ENCODE measurements at regions not wholly inside any gene's neighbourhood (a gene's known extent, or its start where the extent isn't known, plus 50 kb on each side); places are given as distances from the start of the nearest gene placed in this dataset.

GRCh38 chr1:229981736-229982135, 85.3 kb upstream of the GALNT2 start:
- no peak for DNase-seq

- DNase-seq, result no peak
Measured at GRCh38 chr1:229984310-229984991, 82.6 kb upstream of the GALNT2 start.

GRCh38 chr1:229984992-229985612, 81.9 kb upstream of the GALNT2 start:
- no peak for DNase-seq

- no peak for DNase-seq
Measured at GRCh38 chr1:229985613-229986010, 81.4 kb upstream of the GALNT2 start.

DNA sequence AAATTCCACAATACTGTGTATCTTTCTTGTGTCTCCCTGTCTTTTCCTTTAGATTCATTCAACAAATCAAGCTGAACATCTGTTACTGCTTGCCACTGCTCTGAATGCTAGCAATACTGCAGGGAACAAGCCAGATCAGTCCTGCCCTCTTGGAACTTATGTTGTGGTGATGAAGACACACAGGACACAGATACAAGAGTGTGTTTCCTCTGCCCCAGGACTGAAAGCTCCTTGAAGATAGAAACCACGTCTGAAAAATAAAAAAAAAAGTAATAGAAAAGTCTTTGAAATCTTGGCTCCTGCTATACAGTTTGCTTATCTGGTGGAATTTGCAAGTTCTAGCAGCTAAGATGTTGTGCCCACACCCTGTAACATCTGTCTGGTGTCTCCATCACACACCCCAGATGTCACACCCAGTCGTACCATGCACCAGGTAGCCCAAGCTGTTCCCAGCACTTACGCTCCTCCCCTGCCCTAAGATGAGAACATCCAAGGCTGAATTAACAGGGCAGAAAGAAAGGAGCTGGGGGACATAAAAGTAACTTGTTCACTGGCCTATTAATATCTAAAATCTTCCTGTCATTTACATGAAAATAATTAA, 80.2 kb upstream of the GALNT2 start:
- DNase-seq, result no peak

DNA sequence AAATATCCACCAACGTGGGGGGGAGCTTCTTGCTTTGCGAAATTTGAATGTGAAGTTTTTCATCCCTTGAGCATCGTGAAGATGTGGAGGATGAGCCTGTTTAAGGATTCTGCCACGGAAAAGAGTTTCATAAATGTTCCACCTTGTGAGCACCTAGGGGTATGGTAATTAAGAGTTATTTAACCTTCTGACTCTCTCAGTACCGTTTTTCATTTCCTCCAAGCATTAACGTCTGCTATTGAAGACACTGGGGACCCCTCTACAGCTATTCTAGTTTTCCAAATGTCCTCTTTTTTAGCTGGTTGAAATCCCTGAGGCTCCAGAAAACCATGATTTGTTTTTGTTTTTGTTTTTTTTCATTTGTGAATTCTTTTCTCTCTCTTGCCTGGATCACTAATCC, 79.1 kb upstream of the GALNT2 start:
- no peak for DNase-seq

DNA sequence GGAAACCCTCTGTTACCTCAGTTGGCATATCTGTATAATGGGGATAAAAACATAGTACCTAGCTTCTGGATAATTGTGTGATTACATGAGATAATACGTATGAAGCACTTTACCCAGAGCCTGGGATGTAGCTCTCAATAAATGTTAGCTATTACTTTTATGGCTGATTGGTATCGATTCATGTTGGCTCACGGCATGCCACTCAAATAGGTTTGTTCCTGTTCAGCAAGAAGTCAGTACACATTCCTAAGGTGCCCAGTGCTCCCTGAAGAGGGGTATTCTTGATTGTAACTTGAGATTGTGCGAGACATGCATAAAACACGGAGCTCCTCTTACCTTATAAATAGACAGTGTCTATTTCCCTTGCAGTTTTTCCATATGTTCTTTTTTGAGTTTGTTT, 78.5 kb upstream of the GALNT2 start:
- no peak for DNase-seq

DNA sequence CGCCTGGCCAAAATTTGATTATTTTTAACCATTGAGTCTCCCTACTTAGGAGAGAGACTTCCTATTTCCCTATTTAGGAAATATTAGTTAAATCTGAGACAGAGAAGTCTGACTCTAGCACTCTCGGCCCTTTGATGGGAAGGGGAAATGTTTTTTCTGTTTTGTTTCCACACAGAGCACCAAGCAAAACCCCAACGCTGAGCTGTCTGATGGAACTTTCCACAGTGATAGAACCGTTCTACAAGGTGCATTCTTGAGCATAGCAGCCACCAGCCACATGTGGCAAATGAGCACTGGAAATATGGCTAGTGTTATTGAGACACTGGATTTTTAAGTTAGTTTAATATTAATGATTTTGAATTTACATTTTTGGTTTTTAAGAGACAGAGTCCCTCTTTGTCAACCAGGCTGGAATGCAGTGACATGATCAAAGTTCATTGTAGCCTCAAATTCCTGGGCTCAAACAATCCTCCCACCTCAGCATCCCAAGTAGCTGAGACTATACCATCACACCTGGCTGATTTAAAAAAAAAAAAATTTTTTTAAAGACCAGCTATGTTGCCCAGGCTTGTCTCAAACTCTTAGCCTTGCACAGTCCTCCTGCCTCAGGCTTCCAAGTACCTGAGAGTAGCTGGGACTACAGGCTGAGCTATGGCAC, 77.3 kb upstream of the GALNT2 start:
- DNase-seq, result no peak

- DNase-seq, result no peak
Measured at GRCh38 chr1:229990326-229990725, 76.7 kb upstream of the GALNT2 start.

- DNase-seq, result no peak
Measured at GRCh38 chr1:229991104-229991513, 75.9 kb upstream of the GALNT2 start.

DNA sequence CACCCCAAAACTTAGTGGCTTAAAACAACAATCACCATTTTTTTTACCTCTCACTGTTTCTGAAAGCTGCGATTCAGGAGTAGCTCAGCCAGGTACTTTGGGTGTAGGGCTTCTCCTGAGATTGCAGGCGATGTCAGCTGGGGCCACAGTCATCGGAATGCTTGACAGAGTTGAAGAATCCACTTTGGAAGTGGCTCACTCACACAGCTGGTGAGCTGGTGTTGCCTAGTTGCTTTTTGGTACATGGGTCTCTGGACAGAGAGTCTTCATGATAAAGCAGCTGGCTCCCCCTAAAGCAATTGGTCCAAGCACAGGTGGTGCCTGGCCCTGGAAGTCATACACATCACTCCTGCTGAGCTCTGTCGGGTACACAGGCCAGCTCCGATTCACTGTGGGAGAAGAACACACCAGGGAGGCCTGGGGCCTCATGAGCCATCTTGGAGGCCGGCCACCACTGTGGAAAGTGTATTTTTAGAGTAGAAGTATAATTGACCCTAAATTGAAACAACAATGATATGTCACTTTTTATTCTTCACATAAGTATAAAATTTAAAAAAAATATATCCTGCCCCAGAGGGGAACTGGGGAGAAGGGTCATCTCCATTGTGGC, 75.2 kb upstream of the GALNT2 start:
- DNase-seq, result no peak

DNA sequence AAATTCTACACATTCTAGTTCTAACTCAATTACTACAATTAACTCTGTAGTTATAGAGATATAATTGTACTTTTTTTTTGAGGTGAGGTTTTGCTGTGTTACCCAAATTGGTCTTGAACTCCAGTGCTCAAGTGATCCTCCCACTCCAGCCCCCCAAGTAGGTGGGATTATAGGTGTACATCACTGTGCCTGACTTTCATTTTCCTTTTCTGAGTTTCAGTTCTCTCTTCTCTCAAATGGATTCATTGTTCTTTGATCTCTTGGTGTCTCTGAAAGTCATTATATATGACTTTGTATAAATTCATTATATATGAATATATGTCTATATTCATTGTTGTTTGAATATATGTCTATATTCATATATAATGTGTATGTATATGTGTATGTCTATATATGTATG, 74.0 kb upstream of the GALNT2 start:
- DNase-seq, result no peak

DNA sequence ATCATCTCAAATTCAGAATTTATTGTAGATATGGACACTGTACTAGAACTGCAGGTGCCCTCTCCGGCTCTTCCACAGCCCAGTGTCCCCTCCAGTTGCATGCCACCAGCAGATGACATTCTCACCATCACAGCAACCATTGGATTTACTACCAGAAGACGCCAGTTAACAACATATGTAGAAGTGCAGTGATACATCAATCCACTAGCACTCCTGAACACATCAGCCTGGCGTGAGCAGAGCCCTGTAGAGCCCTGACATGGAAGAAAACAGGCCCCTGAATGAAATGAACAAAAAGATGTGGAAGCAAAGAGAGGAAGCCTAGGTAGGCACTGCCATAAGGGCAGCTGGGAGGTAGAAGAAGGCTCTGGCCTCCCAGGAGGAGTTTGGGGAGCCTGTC, 73.1 kb upstream of the GALNT2 start:
- no peak for DNase-seq

DNA sequence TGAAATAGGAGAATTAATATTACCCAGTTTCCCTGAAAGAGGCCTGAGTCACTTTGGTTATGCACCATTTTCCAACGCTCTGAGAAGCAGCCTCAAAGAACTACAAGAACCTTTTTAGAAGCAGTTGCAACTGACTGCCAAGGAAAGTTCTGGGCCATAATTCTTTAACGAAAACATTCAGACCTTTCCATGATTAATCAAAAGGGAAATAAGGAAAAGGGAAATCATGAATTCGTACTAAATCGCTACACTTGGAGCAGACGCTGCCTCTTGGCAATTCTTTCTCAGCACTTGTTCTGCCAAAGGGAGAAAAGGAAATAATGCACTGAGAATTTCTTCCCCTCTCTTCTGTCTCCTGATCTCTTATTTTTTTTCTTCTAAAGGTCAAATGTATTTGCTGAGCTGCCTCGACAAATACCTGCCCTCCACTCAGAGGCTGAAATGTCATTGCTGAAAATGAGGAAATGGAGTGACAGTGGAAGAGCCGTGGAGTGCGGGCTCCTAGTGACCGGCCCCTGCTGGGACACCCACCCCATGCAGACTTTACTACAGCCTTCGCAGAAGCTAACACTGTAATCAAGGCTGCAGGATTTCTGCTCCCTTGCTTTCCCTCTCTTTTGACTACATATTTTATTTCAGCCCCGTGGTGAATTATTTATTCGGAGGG, 67.9 kb upstream of the GALNT2 start:
- DNase-seq, result no peak

DNA sequence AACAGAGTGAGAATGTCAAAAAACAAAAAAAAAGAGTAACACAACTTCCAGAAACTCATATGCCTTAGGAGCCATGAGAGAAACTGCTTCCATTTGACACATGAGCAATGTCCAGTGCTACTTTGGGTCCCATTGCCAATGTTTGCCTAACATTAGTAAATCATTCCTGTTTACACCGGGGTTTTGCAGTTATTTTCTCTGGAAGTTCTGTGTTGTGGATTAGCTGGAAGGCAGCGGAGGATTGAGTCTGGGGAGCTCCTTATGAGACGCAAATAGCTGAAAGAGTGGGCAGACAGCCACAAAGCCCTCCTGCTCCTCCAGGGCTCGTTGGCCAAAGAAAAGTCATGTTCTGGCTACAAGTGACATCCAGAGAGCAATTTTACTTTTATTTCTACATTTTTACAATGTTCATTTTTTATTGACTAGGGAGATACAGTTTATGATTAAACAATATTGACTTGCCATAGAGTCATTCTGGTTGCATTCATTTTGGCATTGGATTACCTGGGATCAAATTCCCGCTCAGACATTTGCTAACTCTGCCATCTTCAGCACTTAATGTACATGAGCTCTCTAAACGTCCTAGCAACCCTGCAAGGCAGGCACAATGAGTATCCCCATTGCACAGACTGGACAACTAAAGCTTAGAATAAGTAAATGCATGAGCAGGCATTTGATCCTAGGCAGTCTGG, 66.4 kb upstream of the GALNT2 start:
- no peak for DNase-seq

GRCh38 chr1:230002164-230002803, 64.8 kb upstream of the GALNT2 start:
- DNase-seq, result peak in 1 of 2 donors; percentile 47

GRCh38 chr1:230003409-230003808, 63.6 kb upstream of the GALNT2 start:
- no peak for DNase-seq

- no peak for DNase-seq
Measured at GRCh38 chr1:230005040-230005439, 62.0 kb upstream of the GALNT2 start.

DNA sequence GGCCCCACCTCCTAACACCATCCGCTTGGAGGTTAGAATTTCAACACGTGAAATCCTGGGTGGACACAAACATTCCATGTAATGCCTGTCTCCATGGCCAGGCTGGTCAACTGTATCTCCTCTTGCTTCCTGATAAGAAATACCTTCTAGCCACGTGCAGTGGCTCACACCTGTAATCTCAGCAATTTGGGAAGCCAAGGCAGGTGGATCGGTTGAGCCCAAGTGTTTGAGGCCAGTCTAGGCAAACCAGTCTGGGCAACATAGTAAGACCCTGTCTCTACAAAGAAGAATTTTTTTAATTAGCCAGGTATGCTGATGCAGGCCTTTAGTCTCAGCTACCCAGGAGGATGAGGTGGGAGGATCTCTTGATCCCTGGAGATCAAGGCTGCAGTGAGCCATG, 58.3 kb upstream of the GALNT2 start:
- DNase-seq, result no peak

GRCh38 chr1:230009611-230010313, 57.3 kb upstream of the GALNT2 start:
- no peak for DNase-seq
